IMR-90 (cell line): ENCODE measurements at regions not wholly inside any gene's neighbourhood (a gene's known extent, or its start where the extent isn't known, plus 50 kb on each side); places are given as distances from the start of the nearest gene placed in this dataset.

Experiments used
- ATAC-seq: fragments of 200-7000 bp; cut with Tn5 transposase; 2 replicates; pipeline ENCODE4 v1.9.1; 2020; ENCODE audit warnings: low read depth, mild to moderate bottlenecking, moderate library complexity
- BruUV-seq: library from RNA; stranded (reverse); fragments of 400-500 nt; replicated peaks from 2 replicates; lab custom pipeline; 2021; lab: Mats Ljungman, UMichigan
- CTCF ChIA-PET: fragments of 300-600 bp; formaldehyde crosslinking; extraction: SDS; loops from one replicate; lab custom pipeline; 2021; ENCODE audit warnings: antibody characterized with exemption; lab: Yijun Ruan, JAX
- POLR2A ChIA-PET: fragments of 300-600 bp; sonication (Branson Sonifier 250); formaldehyde crosslinking; loops from one replicate; lab custom pipeline; 2022; ENCODE audit warnings: antibody characterized with exemption; ENCODE audit not compliant: unreplicated experiment; lab: Charles Lee
- DNase-seq: peaks from one replicate; pipeline ENCODE4 v3.0.0; 2013
- H2AFZ ChIP-seq: replicated peaks from 2 replicates; pipeline ENCODE3; 2013; ENCODE audit warnings: low read length, mild to moderate bottlenecking; ENCODE audit not compliant: poor library complexity
- H2AK5ac ChIP-seq: 2 replicates; pipeline ENCODE4 v1.6.1; 2013; ENCODE audit warnings: low read depth, low read length, inconsistent platforms
- H2AK9ac ChIP-seq: replicated peaks from 2 replicates; pipeline ENCODE3; 2013; ENCODE audit warnings: mild to moderate bottlenecking, low read depth, low read length, moderate library complexity; ENCODE audit not compliant: poor library complexity
- H2BK120ac ChIP-seq: 2 replicates; pipeline ENCODE4 v1.6.1; 2013; ENCODE audit warnings: low read depth, low read length, inconsistent platforms
- H2BK15ac ChIP-seq: 3 replicates; pipeline ENCODE4 v1.6.1; 2013; ENCODE audit warnings: low read depth, low read length, inconsistent platforms
- H2BK20ac ChIP-seq: 2 replicates; pipeline ENCODE4 v1.6.1; 2013; ENCODE audit warnings: low read depth, mild to moderate bottlenecking, inconsistent platforms, low read length, moderate library complexity
- H2BK5ac ChIP-seq: 2 replicates; pipeline ENCODE4 v1.6.1; 2013; ENCODE audit warnings: mild to moderate bottlenecking, low read depth, low read length, inconsistent platforms; ENCODE audit not compliant: poor library complexity, severe bottlenecking
- H3K14ac ChIP-seq: replicated peaks from 2 replicates; pipeline ENCODE4 v1.6.1; 2013; ENCODE audit warnings: low read depth, low read length, inconsistent platforms
- H3K18ac ChIP-seq: 2 replicates; pipeline ENCODE4 v1.6.1; 2013; ENCODE audit warnings: low read depth, low read length, control low read depth
- H3K23ac ChIP-seq: 2 replicates; pipeline ENCODE4 v1.6.1; 2013; ENCODE audit warnings: low read depth, low read length, inconsistent platforms
- H3K27ac ChIP-seq: 2 replicates; pipeline ENCODE4 v1.5.1; 2013; ENCODE audit warnings: mild to moderate bottlenecking, control low read depth, low read length; ENCODE audit not compliant: insufficient read depth
- H3K27me3 ChIP-seq: 2 replicates; pipeline ENCODE4 v1.6.1; 2013; ENCODE audit warnings: low read length; ENCODE audit not compliant: control insufficient read depth, insufficient read depth
- H3K36me3 ChIP-seq: 2 replicates; pipeline ENCODE4 v1.6.1; 2013; ENCODE audit warnings: low read length, mixed read lengths; ENCODE audit not compliant: control insufficient read depth, insufficient read depth
- H3K4ac ChIP-seq: 2 replicates; pipeline ENCODE4 v1.6.1; 2013; ENCODE audit warnings: low read depth, low read length, inconsistent platforms
- H3K4me1 ChIP-seq: 2 replicates; pipeline ENCODE4 v1.6.1; 2013; ENCODE audit warnings: low read length, mixed read lengths; ENCODE audit not compliant: control insufficient read depth, insufficient read depth
- H3K4me2 ChIP-seq: 2 replicates; pipeline ENCODE4 v1.6.1; 2013; ENCODE audit warnings: low read depth, mild to moderate bottlenecking, control low read depth, low read length, moderate library complexity
- H3K4me3 ChIP-seq: 2 replicates; pipeline ENCODE4 v1.5.1; 2013; ENCODE audit warnings: low read depth, mild to moderate bottlenecking, control low read depth, low read length, moderate library complexity; ENCODE audit not compliant: insufficient read depth
- H3K56ac ChIP-seq: 2 replicates; pipeline ENCODE4 v1.6.1; 2013; ENCODE audit warnings: low read length, inconsistent platforms; ENCODE audit not compliant: insufficient read depth; ENCODE audit errors: extremely low read depth
- H3K79me1 ChIP-seq, 2 experiments: 2 replicates each; pipeline ENCODE4 v1.6.1; 2013; ENCODE audit warnings: low read length in 2 of 2, inconsistent platforms in 1 of 2, low read depth in 1 of 2
- H3K9ac ChIP-seq: 2 replicates; pipeline ENCODE4 v1.6.1; 2013; ENCODE audit warnings: low read depth, low read length, control low read depth
- H3K9me1 ChIP-seq: 2 replicates; pipeline ENCODE4 v1.6.1; 2013; ENCODE audit warnings: low read length, inconsistent platforms; ENCODE audit not compliant: insufficient read depth
- H3K9me3 ChIP-seq: 2 replicates; pipeline ENCODE4 v1.6.1; 2013; ENCODE audit warnings: low read length; ENCODE audit not compliant: control insufficient read depth, insufficient read depth
- H4K20me1 ChIP-seq: 2 replicates; pipeline ENCODE4 v1.6.1; 2013; ENCODE audit warnings: low read length, inconsistent platforms; ENCODE audit not compliant: insufficient read depth
- H4K5ac ChIP-seq: 2 replicates; pipeline ENCODE4 v1.6.1; 2013; ENCODE audit warnings: mild to moderate bottlenecking, low read depth, low read length, control low read depth
- H4K8ac ChIP-seq, 2 experiments: 2 replicates each; pipeline ENCODE4 v1.6.1; 2013; ENCODE audit warnings: low read depth in 2 of 2, low read length in 2 of 2, control low read depth in 1 of 2, inconsistent platforms in 1 of 2
- H4K91ac ChIP-seq: 2 replicates; pipeline ENCODE4 v1.6.1; 2013; ENCODE audit warnings: low read depth, low read length, inconsistent platforms; ENCODE audit not compliant: insufficient read depth
- BHLHE40 ChIP-seq: fragments of 150-350 bp; IDR thresholded peaks from 2 replicates; pipeline ENCODE4 v1.6.1; 2016; ENCODE audit warnings: mild to moderate bottlenecking, low read depth, low read length
- CEBPB ChIP-seq: IDR thresholded peaks from 2 replicates; pipeline ENCODE4 v1.6.1; 2012; ENCODE audit warnings: low read depth, low read length, improper control_type of control experiment
- CHD1 ChIP-seq: IDR thresholded peaks from 2 replicates; pipeline ENCODE4 v1.6.1; 2012; ENCODE audit warnings: low read depth, low read length, improper control_type of control experiment
- CTCF ChIP-seq: conservative IDR thresholded peaks from 2 replicates; pipeline ENCODE4 v1.5.1; 2012; ENCODE audit warnings: mild to moderate bottlenecking, low read depth, low read length, improper control_type of control experiment
- FOS ChIP-seq: fragments of 150-350 bp; IDR thresholded peaks from 2 replicates; pipeline ENCODE4 v1.6.1; 2016; ENCODE audit warnings: low read depth, low read length
- MAFK ChIP-seq: IDR thresholded peaks from 2 replicates; pipeline ENCODE4 v1.6.1; 2012; ENCODE audit warnings: low read depth, low read length, improper control_type of control experiment
- MAZ ChIP-seq: IDR thresholded peaks from 2 replicates; pipeline ENCODE4 v1.6.1; 2012; ENCODE audit warnings: low read depth, mild to moderate bottlenecking, low read length, improper control_type of control experiment, moderate library complexity, borderline replicate concordance
- MXI1 ChIP-seq: IDR thresholded peaks from 2 replicates; pipeline ENCODE4 v1.6.1; 2012; ENCODE audit warnings: low read depth, mild to moderate bottlenecking, low read length, moderate library complexity, borderline replicate concordance
- NFE2L2 ChIP-seq: fragments of 150-350 bp; IDR thresholded peaks from 2 replicates; pipeline ENCODE4 v1.6.1; 2016; ENCODE audit warnings: low read depth, mild to moderate bottlenecking, low read length
- RAD21 ChIP-seq: IDR thresholded peaks from 2 replicates; pipeline ENCODE4 v1.6.1; 2012; ENCODE audit warnings: low read length, improper control_type of control experiment
- RCOR1 ChIP-seq: IDR thresholded peaks from 2 replicates; pipeline ENCODE4 v1.6.1; 2012; ENCODE audit warnings: mild to moderate bottlenecking, low read length, improper control_type of control experiment; ENCODE audit not compliant: insufficient replicate concordance
- SMC3 ChIP-seq: fragments of 150-350 bp; IDR thresholded peaks from 2 replicates; pipeline ENCODE4 v1.6.1; 2016; ENCODE audit warnings: low read depth, mild to moderate bottlenecking, antibody characterized with exemption, low read length, moderate library complexity
- WGBS, 2 experiments: methylation state at CpG; one replicate each; pipeline versions ENCODE4 v1.1.5 to v1.1.7; 2013; ENCODE audit warnings: missing lambda C conversion rate in 2 of 2; ENCODE audit not compliant: insufficient read length in 1 of 2; ENCODE audit errors: extremely low coverage in 2 of 2; 5-methylcytosine and 5-hydroxymethylcytosine counted together
- dilution Hi-C: fragments of 300-500 bp; cut with HindIII; formaldehyde crosslinking; loops from one replicate; pipeline ENCODE4 v1.14.3; 2018; ENCODE audit warnings: low sequenced_read_pairs; ENCODE audit not compliant: unreplicated experiment
- in situ Hi-C: fragments of 300-500 bp; cut with MboI; formaldehyde crosslinking; loops from 3 replicates; pipeline ENCODE4 v1.14.3; 2019; ENCODE audit warnings: low sequenced_read_pairs, inconsistent platforms, mixed read lengths
- intact Hi-C: fragments of 100-400 bp; cut with micrococcal nuclease; formaldehyde crosslinking; loops from 2 replicates; pipeline ENCODE4 v1.10.0; 2022

DNA sequence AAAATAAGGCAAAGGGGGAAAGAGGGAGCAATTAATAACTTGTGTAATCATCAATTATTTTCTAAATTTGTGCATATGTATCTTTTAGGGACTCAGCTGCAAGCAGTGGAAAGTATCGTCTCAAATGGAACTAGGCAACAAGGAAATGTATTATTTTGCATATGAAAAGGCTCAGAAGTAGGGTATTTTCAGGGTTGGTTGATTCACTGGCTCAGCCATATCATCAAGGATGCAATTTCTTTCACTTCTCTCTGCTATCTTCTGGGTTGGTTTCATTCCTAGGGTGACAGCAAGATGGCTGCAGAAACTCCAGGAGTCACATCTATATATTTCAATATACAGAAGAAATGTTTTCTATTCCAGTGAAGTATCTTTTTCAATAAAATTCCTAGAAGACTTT lies 509.8 kb downstream of the DMAC1 start:
- no peak overlapping the region for H3K23ac ChIP-seq
- DNase-seq (no peak), ATAC-seq (no peak)
- no peak overlapping the region for H3K14ac ChIP-seq
- H3K9me3 ChIP-seq: no peaks in the 10 kb centered on the region
- no peak overlapping the region for H3K18ac ChIP-seq
- no peak overlapping the region for H3K56ac ChIP-seq
- no peak overlapping the region for H2AK9ac ChIP-seq
- in situ Hi-C loops (no loop called here), intact Hi-C loops (no loop called here), dilution Hi-C loops (no loop called here)
- no TSS peak for BruUV-seq
- H3K9me1 ChIP-seq: no peaks in the 10 kb centered on the region
- no peak overlapping the region for H2BK15ac ChIP-seq
- H2BK20ac ChIP-seq: no peak overlapping the region
- H4K91ac ChIP-seq: no peak overlapping the region
- H2AK5ac ChIP-seq: no peak overlapping the region
- H3K4me1 ChIP-seq: no peaks in the 10 kb centered on the region
- H3K4me2 ChIP-seq: no peak overlapping the region
- no peak overlapping the region for H2BK5ac ChIP-seq
- H3K4ac ChIP-seq: no peak overlapping the region
- no peak overlapping the region for H2AFZ ChIP-seq
- ChIA-PET POLR2A (no interaction called here), CTCF (no interaction called here)
- peaks cover 2% of the 10 kb centered on the region for H3K27me3 ChIP-seq
- H4K8ac ChIP-seq: no peak overlapping the region
- H3K4me3 ChIP-seq: no peak overlapping the region
- H3K79me1 ChIP-seq: no peaks in the 10 kb centered on the region
- no peak overlapping the region for H3K27ac ChIP-seq
- H4K20me1 ChIP-seq: no peaks in the 10 kb centered on the region
- TF ChIP-seq FOS: no peak
- no peak for TF ChIP-seq RCOR1
- no peak for TF ChIP-seq SMC3
- no peak for TF ChIP-seq CTCF
- no peak for TF ChIP-seq RAD21
- TF ChIP-seq CHD1: no peak
- no peak for TF ChIP-seq MAZ
- no peak for TF ChIP-seq BHLHE40
- no peak for TF ChIP-seq MXI1
- TF ChIP-seq NFE2L2: no peak
- TF ChIP-seq MAFK: no peak
- TF ChIP-seq CEBPB: no peak
- no peak overlapping the region for H2BK120ac ChIP-seq
- no peaks in the 10 kb centered on the region for H3K36me3 ChIP-seq
- H3K9ac ChIP-seq: no peak overlapping the region
- no CpG with 5 or more reads among the region's 1 CpG for WGBS, 2 experiments
- no peak overlapping the region for H4K5ac ChIP-seq
